Panc1 (cell line): ENCODE measurements at regions not wholly inside any gene's neighbourhood (a gene's known extent, or its start where the extent isn't known, plus 50 kb on each side); places are given as distances from the start of the nearest gene placed in this dataset.

Experiments
- ATAC-seq: fragments of 200-7000 bp; cut with Tn5 transposase; 2 replicates; pipeline ENCODE4 v1.9.1; 2020; ENCODE audit warnings: mild to moderate bottlenecking, moderate library complexity
- BruUV-seq: library from RNA; stranded (reverse); fragments of 400-500 nt; replicated peaks from 2 replicates; lab custom pipeline; 2021; lab: Mats Ljungman, UMichigan
- CTCF ChIA-PET: fragments of 300-600 bp; sonication (Branson Sonifier 250); formaldehyde crosslinking; loops from one replicate; lab custom pipeline; 2022; ENCODE audit warnings: antibody characterized with exemption; lab: Charles Lee
- POLR2A ChIA-PET: fragments of 300-600 bp; sonication (Branson Sonifier 250); formaldehyde crosslinking; loops from one replicate; lab custom pipeline; 2022; ENCODE audit warnings: antibody characterized with exemption; lab: Charles Lee
- DNase-seq: peaks from one replicate; pipeline ENCODE4 v3.0.0-alpha.2; 2010; ENCODE audit warnings: low read depth, low spot score
- H3K27ac ChIP-seq: 2 replicates; pipeline ENCODE4 v1.5.1; 2011; ENCODE audit warnings: mild to moderate bottlenecking, low read length, inconsistent platforms
- H3K27me3 ChIP-seq: fragments of 200-500 bp; sonication (Bioruptor generic); 2 replicates; pipeline ENCODE4 v1.6.0; 2014; ENCODE audit warnings: low read length, inconsistent platforms; ENCODE audit not compliant: control insufficient read depth, insufficient read depth
- H3K36me3 ChIP-seq: fragments of 200-500 bp; sonication (Bioruptor generic); 2 replicates; pipeline ENCODE4 v1.5.1; 2014; ENCODE audit warnings: inconsistent platforms, mild to moderate bottlenecking, low read length, moderate library complexity; ENCODE audit not compliant: control insufficient read depth, insufficient read depth
- H3K4me1 ChIP-seq: 2 replicates; pipeline ENCODE4 v1.5.1; 2011; ENCODE audit warnings: inconsistent platforms, mild to moderate bottlenecking, low read length, moderate library complexity; ENCODE audit not compliant: control insufficient read depth, insufficient read depth
- H3K4me3 ChIP-seq, 2 experiments: 2 replicates each; pipeline ENCODE4 v1.5.1; 2011 to 2012; ENCODE audit warnings: low read depth in 2 of 2, low read length in 2 of 2, mild to moderate bottlenecking in 2 of 2, inconsistent platforms in 1 of 2, moderate library complexity in 1 of 2
- H3K9me3 ChIP-seq: fragments of 200-500 bp; sonication (Bioruptor generic); 2 replicates; pipeline ENCODE4 v1.5.1; 2014; ENCODE audit warnings: low read depth, mild to moderate bottlenecking, inconsistent platforms, low read length, moderate library complexity; ENCODE audit not compliant: control insufficient read depth, insufficient read depth
- CTCF ChIP-seq: fragments of 450-650 bp; IDR thresholded peaks from 2 replicates; pipeline ENCODE4 v1.5.1; 2017; ENCODE audit warnings: mild to moderate bottlenecking
- POLR2AphosphoS5 ChIP-seq: IDR thresholded peaks from 2 replicates; pipeline ENCODE4 v1.6.1; 2012; ENCODE audit warnings: mild to moderate bottlenecking, low read depth, low read length, moderate library complexity
- REST ChIP-seq, 2 experiments: IDR thresholded peaks; 2 replicates each; pipeline ENCODE4 v1.6.1; 2011 to 2012; ENCODE audit warnings: low read depth in 2 of 2, control low read depth in 1 of 2, low read length in 1 of 2, mild to moderate bottlenecking in 1 of 2, moderate library complexity in 1 of 2; ENCODE audit not compliant: insufficient read depth in 1 of 2
- SIN3A ChIP-seq: IDR thresholded peaks from 2 replicates; pipeline ENCODE4 v1.6.1; 2012; ENCODE audit warnings: low read depth, mild to moderate bottlenecking, low read length, moderate library complexity, borderline replicate concordance; ENCODE audit not compliant: insufficient read depth
- TCF7L2 ChIP-seq: IDR thresholded peaks from 2 replicates; pipeline ENCODE4 v1.6.1; 2011; ENCODE audit warnings: mild to moderate bottlenecking, low read depth, low read length, inconsistent platforms
- in situ Hi-C: cut with HindIII; loops from 2 replicates; pipeline ENCODE4 v1.10.0; 2016; ENCODE audit warnings: low sequenced_read_pairs, low pct_unique_long_range_greater_than_20kb
- intact Hi-C: fragments of 100-400 bp; cut with micrococcal nuclease; formaldehyde crosslinking; loops from one replicate; pipeline ENCODE4 v1.10.0; 2022; ENCODE audit not compliant: unreplicated experiment

DNA sequence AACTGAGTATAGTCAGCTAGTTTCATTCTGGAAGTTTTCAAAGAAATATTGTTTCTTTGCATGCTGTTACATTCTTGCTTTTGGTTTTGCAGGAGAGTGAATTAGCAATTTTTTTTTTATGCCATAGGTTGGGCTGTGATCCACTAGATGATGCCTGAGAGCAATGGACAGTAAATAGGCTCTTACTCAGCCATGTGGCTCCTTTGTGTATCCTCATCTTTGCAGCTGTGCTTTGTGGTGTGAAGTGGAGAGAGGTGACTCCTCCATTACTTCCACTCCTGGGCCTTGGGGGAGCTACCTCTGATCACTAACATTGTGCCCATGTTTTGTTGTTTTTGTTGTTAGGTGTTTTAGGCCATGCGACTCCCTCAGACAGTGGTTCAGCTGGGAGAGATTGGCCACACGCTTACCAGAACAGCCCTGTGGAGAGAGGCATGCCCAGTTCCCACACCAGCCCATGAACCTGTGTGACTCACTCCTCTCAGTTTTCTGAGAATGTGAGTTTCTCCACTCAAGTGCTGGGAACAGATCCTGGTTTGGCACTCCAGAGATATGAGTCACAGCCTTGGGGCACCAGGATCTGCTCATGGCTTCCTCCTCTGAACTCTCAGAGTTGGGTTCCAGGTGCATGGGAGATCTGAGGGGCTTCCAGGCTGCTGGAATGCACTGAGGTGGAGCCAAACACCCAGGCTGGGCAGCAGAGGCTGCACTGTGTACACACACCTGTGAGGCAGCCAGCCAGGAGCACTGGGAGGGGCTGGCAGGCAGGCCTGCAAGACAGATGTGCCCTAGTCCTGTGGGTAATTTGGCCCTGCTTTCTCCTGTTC is 785.3 kb downstream of the ROBO2 start:
- ChIA-PET POLR2A (no interaction called here), CTCF (no interaction called here)
- intact Hi-C loops: no loop called here
- Histone ChIP-seq H3K36me3 (no peaks in the 10 kb centered on the region), H3K4me3 (no peak overlapping the region), H3K27me3 (no peaks in the 10 kb centered on the region), H3K27ac (no peak overlapping the region), H3K9me3 (no peaks in the 10 kb centered on the region), H3K4me1 (no peaks in the 10 kb centered on the region)
- ATAC-seq: no peak
- in situ Hi-C loops: no loop called here
- no TSS peak for BruUV-seq
- DNase-seq: no peak
- TF ChIP-seq CTCF: no peak
- no peak for TF ChIP-seq POLR2AphosphoS5
- no peak for TF ChIP-seq TCF7L2
- no peak for TF ChIP-seq SIN3A
- TF ChIP-seq REST (IDR thresholded peaks at IDR 0.05; ENCODE audit: insufficient read depth in 1 of 2, low read depth in 2 of 2, low read length in 1 of 2): no peak

DNA sequence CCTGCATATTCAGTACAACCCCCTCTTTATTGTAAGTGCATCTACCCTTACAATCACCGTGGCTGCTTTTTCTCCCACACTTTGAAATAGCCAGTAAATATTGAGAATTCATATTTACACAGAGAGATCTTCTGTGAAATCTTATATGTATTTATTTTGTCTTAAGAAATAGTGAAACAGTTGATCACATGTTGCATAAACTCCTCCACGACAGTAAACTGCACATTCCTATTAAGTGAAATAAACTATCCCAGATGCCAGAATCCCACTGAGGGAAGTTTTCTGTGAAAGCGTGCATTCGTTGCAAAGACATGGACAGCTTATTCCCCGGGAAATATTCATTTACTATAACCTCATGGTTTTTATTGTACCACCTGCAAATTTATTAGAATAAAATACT is 796.0 kb downstream of the ROBO2 start:
- BruUV-seq: no TSS peak
- intact Hi-C loops (no loop called here), in situ Hi-C loops (no loop called here)
- H3K27me3 ChIP-seq: no peaks in the 10 kb centered on the region
- POLR2A ChIA-PET: no interaction called here
- H3K27ac ChIP-seq: no peak overlapping the region
- CTCF ChIA-PET: no interaction called here
- H3K9me3 ChIP-seq: no peaks in the 10 kb centered on the region
- H3K36me3 ChIP-seq: no peaks in the 10 kb centered on the region
- ATAC-seq: no peak
- TF ChIP-seq SIN3A: no peak
- no peak for TF ChIP-seq POLR2AphosphoS5
- no peak for TF ChIP-seq CTCF
- no peak for TF ChIP-seq TCF7L2
- TF ChIP-seq REST (IDR thresholded peaks at IDR 0.05; ENCODE audit: insufficient read depth in 1 of 2, low read depth in 2 of 2, low read length in 1 of 2): no peak
- DNase-seq: no peak
- no peak overlapping the region for H3K4me3 ChIP-seq
- no peaks in the 10 kb centered on the region for H3K4me1 ChIP-seq
